Panc1 (cell line): ENCODE measurements at regions not wholly inside any gene's neighbourhood (a gene's known extent, or its start where the extent isn't known, plus 50 kb on each side); places are given as distances from the start of the nearest gene placed in this dataset.

ENCODE experiments used
- ATAC-seq: fragments of 200-7000 bp; cut with Tn5 transposase; 2 replicates; pipeline ENCODE4 v1.9.1; 2020; ENCODE audit warnings: mild to moderate bottlenecking, moderate library complexity
- BruUV-seq: library from RNA; stranded (reverse); fragments of 400-500 nt; replicated peaks from 2 replicates; lab custom pipeline; 2021; lab: Mats Ljungman, UMichigan
- CTCF ChIA-PET: fragments of 300-600 bp; sonication (Branson Sonifier 250); formaldehyde crosslinking; loops from one replicate; lab custom pipeline; 2022; ENCODE audit warnings: antibody characterized with exemption; lab: Charles Lee
- POLR2A ChIA-PET: fragments of 300-600 bp; sonication (Branson Sonifier 250); formaldehyde crosslinking; loops from one replicate; lab custom pipeline; 2022; ENCODE audit warnings: antibody characterized with exemption; lab: Charles Lee
- DNase-seq: peaks from one replicate; pipeline ENCODE4 v3.0.0-alpha.2; 2010; ENCODE audit warnings: low read depth, low spot score
- H3K27ac ChIP-seq: 2 replicates; pipeline ENCODE4 v1.5.1; 2011; ENCODE audit warnings: mild to moderate bottlenecking, low read length, inconsistent platforms
- H3K27me3 ChIP-seq: fragments of 200-500 bp; sonication (Bioruptor generic); 2 replicates; pipeline ENCODE4 v1.6.0; 2014; ENCODE audit warnings: low read length, inconsistent platforms; ENCODE audit not compliant: control insufficient read depth, insufficient read depth
- H3K36me3 ChIP-seq: fragments of 200-500 bp; sonication (Bioruptor generic); 2 replicates; pipeline ENCODE4 v1.5.1; 2014; ENCODE audit warnings: inconsistent platforms, mild to moderate bottlenecking, low read length, moderate library complexity; ENCODE audit not compliant: control insufficient read depth, insufficient read depth
- H3K4me1 ChIP-seq: 2 replicates; pipeline ENCODE4 v1.5.1; 2011; ENCODE audit warnings: inconsistent platforms, mild to moderate bottlenecking, low read length, moderate library complexity; ENCODE audit not compliant: control insufficient read depth, insufficient read depth
- H3K4me3 ChIP-seq, 2 experiments: 2 replicates each; pipeline ENCODE4 v1.5.1; 2011 to 2012; ENCODE audit warnings: low read depth in 2 of 2, low read length in 2 of 2, mild to moderate bottlenecking in 2 of 2, inconsistent platforms in 1 of 2, moderate library complexity in 1 of 2
- H3K9me3 ChIP-seq: fragments of 200-500 bp; sonication (Bioruptor generic); 2 replicates; pipeline ENCODE4 v1.5.1; 2014; ENCODE audit warnings: low read depth, mild to moderate bottlenecking, inconsistent platforms, low read length, moderate library complexity; ENCODE audit not compliant: control insufficient read depth, insufficient read depth
- CTCF ChIP-seq: fragments of 450-650 bp; IDR thresholded peaks from 2 replicates; pipeline ENCODE4 v1.5.1; 2017; ENCODE audit warnings: mild to moderate bottlenecking
- POLR2AphosphoS5 ChIP-seq: IDR thresholded peaks from 2 replicates; pipeline ENCODE4 v1.6.1; 2012; ENCODE audit warnings: mild to moderate bottlenecking, low read depth, low read length, moderate library complexity
- REST ChIP-seq, 2 experiments: IDR thresholded peaks; 2 replicates each; pipeline ENCODE4 v1.6.1; 2011 to 2012; ENCODE audit warnings: low read depth in 2 of 2, control low read depth in 1 of 2, low read length in 1 of 2, mild to moderate bottlenecking in 1 of 2, moderate library complexity in 1 of 2; ENCODE audit not compliant: insufficient read depth in 1 of 2
- SIN3A ChIP-seq: IDR thresholded peaks from 2 replicates; pipeline ENCODE4 v1.6.1; 2012; ENCODE audit warnings: low read depth, mild to moderate bottlenecking, low read length, moderate library complexity, borderline replicate concordance; ENCODE audit not compliant: insufficient read depth
- TCF7L2 ChIP-seq: IDR thresholded peaks from 2 replicates; pipeline ENCODE4 v1.6.1; 2011; ENCODE audit warnings: mild to moderate bottlenecking, low read depth, low read length, inconsistent platforms
- in situ Hi-C: cut with HindIII; loops from 2 replicates; pipeline ENCODE4 v1.10.0; 2016; ENCODE audit warnings: low sequenced_read_pairs, low pct_unique_long_range_greater_than_20kb
- intact Hi-C: fragments of 100-400 bp; cut with micrococcal nuclease; formaldehyde crosslinking; loops from one replicate; pipeline ENCODE4 v1.10.0; 2022; ENCODE audit not compliant: unreplicated experiment

- DNase-seq (no peak), ATAC-seq (no peak)
- ChIA-PET CTCF (no interaction called here), POLR2A (no interaction called here)
- Histone ChIP-seq H3K27me3 (no peaks in the 10 kb centered on the region), H3K4me1 (no peaks in the 10 kb centered on the region), H3K9me3 (no peaks in the 10 kb centered on the region), H3K27ac (no peak overlapping the region), H3K4me3 (no peak overlapping the region), H3K36me3 (no peaks in the 10 kb centered on the region)
- in situ Hi-C loops, result no loop called here
- intact Hi-C loops, result no loop called here
- BruUV-seq, result no TSS peak
- TF ChIP-seq REST (IDR thresholded peaks at IDR 0.05; ENCODE audit: insufficient read depth in 1 of 2, low read depth in 2 of 2, low read length in 1 of 2) (no peak), POLR2AphosphoS5 (no peak), SIN3A (no peak), TCF7L2 (no peak), CTCF (no peak)
Observed at GRCh38 chr16:5581908-5582307, 484.3 kb upstream of the EEF2KMT start.

- no peaks in the 10 kb centered on the region for H3K27me3 ChIP-seq
- H3K4me1 ChIP-seq, result no peaks in the 10 kb centered on the region
- no peaks in the 10 kb centered on the region for H3K9me3 ChIP-seq
- CTCF ChIA-PET, result no interaction called here
- no peak for ATAC-seq
- DNase-seq, result no peak
- in situ Hi-C loops, result no loop called here
- no peak overlapping the region for H3K27ac ChIP-seq
- intact Hi-C loops, result no loop called here
- POLR2A ChIA-PET, result no interaction called here
- no peaks in the 10 kb centered on the region for H3K36me3 ChIP-seq
- TF ChIP-seq CTCF (no peak), POLR2AphosphoS5 (no peak)
- BruUV-seq, result no TSS peak
- H3K4me3 ChIP-seq, result no peak overlapping the region
Observed at GRCh38 chr16:5581428-5581827, 483.8 kb upstream of the EEF2KMT start.

- Histone ChIP-seq H3K27me3 (peaks cover 3% of the 10 kb centered on the region; the same call in 1 of the 2 replicates), H3K4me3 (no peak overlapping the region), H3K27ac (no peak overlapping the region), H3K36me3 (no peaks in the 10 kb centered on the region), H3K4me1 (no peaks in the 10 kb centered on the region), H3K9me3 (no peaks in the 10 kb centered on the region)
- TF ChIP-seq TCF7L2, result no peak
- TF ChIP-seq REST (IDR thresholded peaks at IDR 0.05; ENCODE audit: insufficient read depth in 1 of 2, low read depth in 2 of 2, low read length in 1 of 2), result no peak
- ATAC-seq (no peak), DNase-seq (no peak)
- ChIA-PET CTCF (interaction anchor here (0.5 kb wide), 1 partner anchor 786 kb away, joined by 4 read pairs; the partner anchor contains the start of gene SMIM22), POLR2A (no interaction called here)
- BruUV-seq, result no TSS peak
- intact Hi-C loops (no loop called here), in situ Hi-C loops (no loop called here)
Observed at GRCh38 chr16:5580772-5581171, 483.2 kb upstream of the EEF2KMT start.
